Fibroblast of lung (primary cell): ENCODE measurements at regions not wholly inside any gene's neighbourhood (a gene's known extent, or its start where the extent isn't known, plus 50 kb on each side); places are given as distances from the start of the nearest gene placed in this dataset.

Source experiments
- DNase-seq, 2 donors: peaks; one replicate each; pipeline versions ENCODE4 v3.0.0 to v3.0.0-alpha.2; 2010; ENCODE audit warnings: low read depth in 2 of 2
- H2AFZ ChIP-seq: 2 replicates; pipeline ENCODE4 v1.5.1; 2012; ENCODE audit warnings: low read length, control low read depth, inconsistent platforms
- H3K27ac ChIP-seq: 2 replicates; pipeline ENCODE4 v1.5.1; 2011; ENCODE audit warnings: low read length, control low read depth; ENCODE audit not compliant: insufficient read depth
- H3K27me3 ChIP-seq: 2 replicates; pipeline ENCODE4 v1.5.1; 2011; ENCODE audit warnings: mild to moderate bottlenecking, low read length; ENCODE audit not compliant: control insufficient read depth, insufficient read depth
- H3K36me3 ChIP-seq: 2 replicates; pipeline ENCODE4 v1.5.1; 2011; ENCODE audit warnings: low read length; ENCODE audit not compliant: control insufficient read depth, insufficient read depth
- H3K4me1 ChIP-seq: 2 replicates; pipeline ENCODE4 v1.5.1; 2011; ENCODE audit warnings: low read length; ENCODE audit not compliant: control insufficient read depth, insufficient read depth; ENCODE audit errors: extremely low read depth
- H3K4me2 ChIP-seq: 2 replicates; pipeline ENCODE4 v1.5.1; 2011; ENCODE audit warnings: low read length, control low read depth; ENCODE audit not compliant: insufficient read depth; ENCODE audit errors: extremely low read depth
- H3K4me3 ChIP-seq, 4 experiments: fragments of 200-600 bp in 1 of 4; sonication (generic) in 1 of 4; replicated peaks in 1 of 4; 2 replicates each; pipeline ENCODE4 v1.5.1; 2011 to 2016; ENCODE audit warnings: low read length in 4 of 4, low read depth in 3 of 4, mild to moderate bottlenecking in 3 of 4, control low read depth in 2 of 4, inconsistent platforms in 1 of 4, mixed read lengths in 1 of 4; ENCODE audit not compliant: insufficient read depth in 1 of 4; ENCODE audit errors: control extremely low read depth in 1 of 4
- H3K79me2 ChIP-seq: 2 replicates; pipeline ENCODE4 v1.5.1; 2012; ENCODE audit warnings: mild to moderate bottlenecking, low read length, inconsistent platforms; ENCODE audit not compliant: control insufficient read depth, insufficient read depth
- H3K9ac ChIP-seq: 2 replicates; pipeline ENCODE4 v1.5.1; 2011; ENCODE audit warnings: mild to moderate bottlenecking, low read length, control low read depth; ENCODE audit not compliant: insufficient read depth
- H3K9me3 ChIP-seq: 2 replicates; pipeline ENCODE4 v1.5.1; 2012; ENCODE audit warnings: low read depth, low read length; ENCODE audit not compliant: control insufficient read depth, insufficient read depth
- H4K20me1 ChIP-seq: 2 replicates; pipeline ENCODE4 v1.5.1; 2011; ENCODE audit warnings: low read length; ENCODE audit not compliant: control insufficient read depth, insufficient read depth; ENCODE audit errors: extremely low read depth
- CTCF ChIP-seq, 2 donors: IDR thresholded peaks in 1 of 2; conservative IDR thresholded peaks in 1 of 2; 1 replicate in 1 of 2; 2 replicates in 1 of 2; pipeline ENCODE4 v1.5.1; 2011 to 2012; ENCODE audit warnings: low read length in 2 of 2, control low read depth in 1 of 2, inconsistent platforms in 1 of 2, low read depth in 1 of 2, mild to moderate bottlenecking in 1 of 2
- EZH2 ChIP-seq: IDR thresholded peaks from 2 replicates; pipeline ENCODE4 v1.5.1; 2012; ENCODE audit warnings: low read length, control low read depth, mild to moderate bottlenecking; ENCODE audit errors: missing control alignments

- Histone ChIP-seq H3K4me2 (no peak overlapping the region), H3K27ac (no peak overlapping the region), H4K20me1 (no peaks in the 10 kb centered on the region), H3K27me3 (no peaks in the 10 kb centered on the region), H3K79me2 (no peaks in the 10 kb centered on the region), H3K4me3 (no peak overlapping the region), H3K9me3 (no peaks in the 10 kb centered on the region), H3K4me1 (no peaks in the 10 kb centered on the region), H2AFZ (no peak overlapping the region), H3K36me3 (no peaks in the 10 kb centered on the region), H3K9ac (no peak overlapping the region)
- no peak for DNase-seq
- no peak for TF ChIP-seq EZH2
- TF ChIP-seq CTCF (conservative IDR thresholded peaks at IDR 0.05 in 1 of 2, IDR thresholded peaks at IDR 0.05 in 1 of 2; ENCODE audit: low read depth in 1 of 2, low read length in 2 of 2), result no peak
These were observed 165.8 kb upstream of the WWC1 start for GRCh38 chr5:168125445-168126199.

- DNase-seq, result no peak
- H2AFZ ChIP-seq, result no peak overlapping the region
- no peaks in the 10 kb centered on the region for H3K27me3 ChIP-seq
- no peak for TF ChIP-seq EZH2
- no peak for TF ChIP-seq CTCF (conservative IDR thresholded peaks at IDR 0.05 in 1 of 2, IDR thresholded peaks at IDR 0.05 in 1 of 2; ENCODE audit: low read depth in 1 of 2, low read length in 2 of 2)
- H3K9me3 ChIP-seq, result no peaks in the 10 kb centered on the region
- H3K4me2 ChIP-seq, result no peak overlapping the region
- H3K4me1 ChIP-seq, result no peaks in the 10 kb centered on the region
- H3K27ac ChIP-seq, result no peak overlapping the region
- H3K36me3 ChIP-seq, result no peaks in the 10 kb centered on the region
- H3K4me3 ChIP-seq, result no peak overlapping the region
- H3K79me2 ChIP-seq, result no peaks in the 10 kb centered on the region
- no peaks in the 10 kb centered on the region for H4K20me1 ChIP-seq
- H3K9ac ChIP-seq, result no peak overlapping the region
These were observed 164.8 kb upstream of the WWC1 start for GRCh38 chr5:168126606-168127005.

GRCh38 chr5:168128111-168128510 lies 163.3 kb upstream of the WWC1 start:
- Histone ChIP-seq H3K79me2 (no peaks in the 10 kb centered on the region), H3K4me2 (no peak overlapping the region), H3K4me3 (no peak overlapping the region), H3K4me1 (no peaks in the 10 kb centered on the region), H3K36me3 (no peaks in the 10 kb centered on the region), H3K27me3 (no peaks in the 10 kb centered on the region), H3K9me3 (no peaks in the 10 kb centered on the region), H2AFZ (no peak overlapping the region), H3K9ac (no peak overlapping the region), H3K27ac (no peak overlapping the region), H4K20me1 (no peaks in the 10 kb centered on the region)
- TF ChIP-seq EZH2 (no peak), CTCF (conservative IDR thresholded peaks at IDR 0.05 in 1 of 2, IDR thresholded peaks at IDR 0.05 in 1 of 2; ENCODE audit: low read depth in 1 of 2, low read length in 2 of 2) (no peak)
- DNase-seq, result no peak
